Lower leg skin (tissue), 3 donors: ENCODE measurements at regions not wholly inside any gene's neighbourhood (a gene's known extent, or its start where the extent isn't known, plus 50 kb on each side); places are given as distances from the start of the nearest gene placed in this dataset.

Experiments used
- POLR2A ChIP-seq, 2 donors: fragments of 450-650 bp; IDR thresholded peaks; one replicate each; pipeline ENCODE4 v1.6.1; 2016 to 2017; ENCODE audit warnings: antibody characterized with exemption in 2 of 2, mild to moderate bottlenecking in 1 of 2, moderate library complexity in 1 of 2
- TF ChIP-seq, protein P1 (sequence below), 3 donors: fragments of 450-650 bp; IDR thresholded peaks; one replicate each; pipeline ENCODE4 v1.5.1; 2016; ENCODE audit warnings: antibody characterized with exemption in 3 of 3, mild to moderate bottlenecking in 3 of 3, moderate library complexity in 2 of 3

DNA sequence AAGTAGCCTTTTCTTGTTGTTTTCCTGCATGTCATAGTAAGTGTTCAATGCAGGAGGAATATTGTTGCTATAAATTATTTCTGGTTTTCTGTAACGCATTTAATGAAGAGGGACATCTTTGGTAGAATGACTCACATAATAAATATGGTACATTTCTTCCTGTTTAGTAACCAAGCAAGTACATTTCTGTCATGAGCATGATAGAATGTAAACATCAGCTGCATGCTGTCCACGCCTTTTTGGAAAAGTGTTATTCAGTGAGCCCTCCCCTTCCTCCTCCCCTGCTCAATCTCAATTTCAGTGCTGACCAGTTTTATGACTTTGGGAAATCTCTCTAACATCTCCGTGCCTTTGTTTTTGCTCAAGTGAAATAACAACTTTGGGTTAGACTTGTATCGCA, 664.0 kb downstream of the XPNPEP1 start:
- TF ChIP-seq, protein P1, sequence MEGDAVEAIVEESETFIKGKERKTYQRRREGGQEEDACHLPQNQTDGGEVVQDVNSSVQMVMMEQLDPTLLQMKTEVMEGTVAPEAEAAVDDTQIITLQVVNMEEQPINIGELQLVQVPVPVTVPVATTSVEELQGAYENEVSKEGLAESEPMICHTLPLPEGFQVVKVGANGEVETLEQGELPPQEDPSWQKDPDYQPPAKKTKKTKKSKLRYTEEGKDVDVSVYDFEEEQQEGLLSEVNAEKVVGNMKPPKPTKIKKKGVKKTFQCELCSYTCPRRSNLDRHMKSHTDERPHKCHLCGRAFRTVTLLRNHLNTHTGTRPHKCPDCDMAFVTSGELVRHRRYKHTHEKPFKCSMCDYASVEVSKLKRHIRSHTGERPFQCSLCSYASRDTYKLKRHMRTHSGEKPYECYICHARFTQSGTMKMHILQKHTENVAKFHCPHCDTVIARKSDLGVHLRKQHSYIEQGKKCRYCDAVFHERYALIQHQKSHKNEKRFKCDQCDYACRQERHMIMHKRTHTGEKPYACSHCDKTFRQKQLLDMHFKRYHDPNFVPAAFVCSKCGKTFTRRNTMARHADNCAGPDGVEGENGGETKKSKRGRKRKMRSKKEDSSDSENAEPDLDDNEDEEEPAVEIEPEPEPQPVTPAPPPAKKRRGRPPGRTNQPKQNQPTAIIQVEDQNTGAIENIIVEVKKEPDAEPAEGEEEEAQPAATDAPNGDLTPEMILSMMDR (IDR thresholded peaks at IDR 0.05) = no peak
- no peak for TF ChIP-seq POLR2A (IDR thresholded peaks at IDR 0.05)
